B cell (primary cell): ENCODE measurements at regions not wholly inside any gene's neighbourhood (a gene's known extent, or its start where the extent isn't known, plus 50 kb on each side); places are given as distances from the start of the nearest gene placed in this dataset.

Source experiments
- ATAC-seq: fragments of 200-7000 bp; cut with Tn5 transposase; one replicate; pipeline ENCODE4 v1.10.0; 2021; ENCODE audit warnings: low read depth, mild to moderate bottlenecking, moderate number of reproducible peaks, moderate library complexity
- CTCF ChIA-PET: fragments of 350-600 bp; sonication (Branson Sonifier 250); formaldehyde crosslinking; loops from one replicate; lab custom pipeline; 2021; ENCODE audit warnings: antibody characterized with exemption, inconsistent platforms; lab: Charles Lee
- POLR2A ChIA-PET: fragments of 350-600 bp; sonication (Branson Sonifier 250); formaldehyde crosslinking; loops from one replicate; lab custom pipeline; 2021; ENCODE audit warnings: antibody characterized with exemption; lab: Charles Lee
- DNase-seq: peaks from one replicate; pipeline ENCODE4 v3.0.0; 2013
- H2AFZ ChIP-seq: 2 replicates; pipeline ENCODE4 v1.6.1; 2012; ENCODE audit warnings: mild to moderate bottlenecking, low read depth, low read length; ENCODE audit not compliant: insufficient read depth, poor library complexity, severe bottlenecking
- H3K27ac ChIP-seq, 2 donors: 1 replicate in 1 of 2; 2 replicates in 1 of 2; pipeline ENCODE4 v1.5.1; 2012 to 2013; ENCODE audit warnings: low read length in 2 of 2, mild to moderate bottlenecking in 2 of 2, moderate library complexity in 1 of 2
- H3K27me3 ChIP-seq, 4 experiments: fragments of 200-600 bp in 1 of 4; sonication (generic) in 1 of 4; replicated peaks in 1 of 4; 1 replicate in 2 of 4; 2 replicates in 2 of 4; pipeline versions ENCODE4 v1.6.1 to v1.7.0; 2013 to 2016; ENCODE audit warnings: low read length in 3 of 4, mild to moderate bottlenecking in 2 of 4, mixed read lengths in 1 of 4, moderate library complexity in 1 of 4; ENCODE audit not compliant: insufficient read depth in 4 of 4, control insufficient read depth in 3 of 4; ENCODE audit errors: control extremely low read depth in 1 of 4
- H3K36me3 ChIP-seq, 2 experiments: replicated peaks in 1 of 2; 1 replicate in 1 of 2; 2 replicates in 1 of 2; pipeline versions ENCODE4 v1.6.1 to v1.7.1; 2013; ENCODE audit warnings: low read length in 1 of 2; ENCODE audit not compliant: insufficient read depth in 2 of 2, control insufficient read depth in 1 of 2; ENCODE audit errors: control extremely low read depth in 1 of 2, extremely low read depth in 1 of 2
- H3K4me1 ChIP-seq, 2 donors: fragments of 200-600 bp in 1 of 2; sonication (generic) in 1 of 2; 1 replicate in 1 of 2; 2 replicates in 1 of 2; pipeline versions ENCODE4 v1.5.1 to v1.6.1; 2013 to 2017; ENCODE audit warnings: low read length in 2 of 2; ENCODE audit not compliant: control insufficient read depth in 2 of 2, insufficient read depth in 2 of 2
- H3K4me2 ChIP-seq: replicated peaks from 2 replicates; pipeline ENCODE3; 2012; ENCODE audit warnings: mild to moderate bottlenecking, low read depth, low read length; ENCODE audit not compliant: poor library complexity, severe bottlenecking
- H3K4me3 ChIP-seq, 5 experiments: fragments of 200-600 bp in 1 of 5; sonication (generic) in 1 of 5; 1 replicate in 3 of 5; 2 replicates in 2 of 5; pipeline versions ENCODE4 v1.5.1 to v1.7.0; 2011 to 2016; ENCODE audit warnings: low read length in 4 of 5, mild to moderate bottlenecking in 4 of 5, low read depth in 2 of 5, control low read depth in 1 of 5, moderate library complexity in 1 of 5; ENCODE audit not compliant: insufficient read depth in 1 of 5; ENCODE audit errors: control extremely low read depth in 1 of 5, extremely low read depth in 1 of 5
- H3K79me2 ChIP-seq: fragments of 200-600 bp; sonication (generic); one replicate; pipeline ENCODE4 v1.6.0; 2016; ENCODE audit warnings: low read length; ENCODE audit not compliant: control insufficient read depth, insufficient read depth
- H3K9ac ChIP-seq: fragments of 200-600 bp; sonication (generic); 2 replicates; pipeline ENCODE4 v1.6.1; 2017; ENCODE audit warnings: mild to moderate bottlenecking, low read length, moderate library complexity
- H3K9me3 ChIP-seq, 3 donors: one replicate each; pipeline versions ENCODE4 v1.6.1 to v1.7.1; 2013; ENCODE audit warnings: low read length in 2 of 3; ENCODE audit not compliant: control insufficient read depth in 2 of 3, insufficient read depth in 1 of 3; ENCODE audit errors: control extremely low read depth in 1 of 3
- H4K20me1 ChIP-seq: 2 replicates; pipeline ENCODE4 v1.6.0; 2012; ENCODE audit warnings: mild to moderate bottlenecking, low read length; ENCODE audit not compliant: insufficient read depth, control insufficient read depth, poor library complexity, severe bottlenecking
- H3K27ac Mint-ChIP-seq: one replicate; pipeline ENCODE4 v1.8.0; 2021; ENCODE audit warnings: mixed read lengths
- H3K27me3 Mint-ChIP-seq: one replicate; pipeline ENCODE4 v1.8.0; 2021; ENCODE audit warnings: mixed read lengths
- H3K4me1 Mint-ChIP-seq: one replicate; pipeline ENCODE4 v1.8.0; 2021; ENCODE audit warnings: mixed read lengths
- H3K4me3 Mint-ChIP-seq: one replicate; pipeline ENCODE4 v1.8.0; 2021; ENCODE audit warnings: mixed read lengths
- H3K9me3 Mint-ChIP-seq: one replicate; pipeline ENCODE4 v1.8.0; 2022; ENCODE audit warnings: mixed read lengths; ENCODE audit not compliant: insufficient read depth
- CTCF ChIP-seq: fragments of 200-600 bp; IDR thresholded peaks from one replicate; pipeline ENCODE4 v1.8.0; 2022; ENCODE audit warnings: antibody characterized with exemption, mild to moderate bottlenecking
- EZH2 ChIP-seq: IDR thresholded peaks from 2 replicates; pipeline ENCODE4 v1.6.1; 2012; ENCODE audit warnings: borderline replicate concordance, low read depth, mild to moderate bottlenecking, moderate library complexity, low read length; ENCODE audit not compliant: insufficient read depth, poor library complexity, severe bottlenecking
- WGBS: methylation state at CpG from one replicate; pipeline ENCODE4 v1.1.5; 2013; ENCODE audit warnings: missing lambda C conversion rate; ENCODE audit not compliant: insufficient coverage; 5-methylcytosine and 5-hydroxymethylcytosine counted together
- intact Hi-C: fragments of 100-400 bp; cut with micrococcal nuclease; formaldehyde crosslinking; loops from one replicate; pipeline ENCODE4 v1.10.0; 2022

GRCh38 chr13:79786176-79786575 is 305.2 kb downstream of the NDFIP2 start:
- no peak overlapping the region for H2AFZ ChIP-seq
- H3K4me1 ChIP-seq: no peaks in the 10 kb centered on the region
- H3K9me3 ChIP-seq: peaks cover 0 to 17% (median 0%) of the 10 kb centered on the region in 3 donors
- no peak overlapping the region for H3K9ac ChIP-seq
- Mint-ChIP-seq H3K27me3 (no peaks in the 10 kb centered on the region), H3K4me1 (no peaks in the 10 kb centered on the region), H3K27ac (no peak overlapping the region), H3K9me3 (peaks cover 2% of the 10 kb centered on the region), H3K4me3 (no peak overlapping the region)
- WGBS: 93% methylated on average over 3 of the region's 4 CpGs
- H3K27ac ChIP-seq: no peak overlapping the region
- intact Hi-C loops: no loop called here
- H3K27me3 ChIP-seq: no peaks in the 10 kb centered on the region
- no peaks in the 10 kb centered on the region for H3K79me2 ChIP-seq
- H4K20me1 ChIP-seq: no peaks in the 10 kb centered on the region
- CTCF ChIA-PET: no interaction called here
- H3K4me2 ChIP-seq: no peak overlapping the region
- DNase-seq (no peak), ATAC-seq (no peak)
- POLR2A ChIA-PET: no interaction called here
- no peak for TF ChIP-seq EZH2
- no peak for TF ChIP-seq CTCF
- no peaks in the 10 kb centered on the region for H3K36me3 ChIP-seq
- H3K4me3 ChIP-seq: no peak overlapping the region

GRCh38 chr13:79782541-79783205 is 301.7 kb downstream of the NDFIP2 start:
- H3K79me2 ChIP-seq: no peaks in the 10 kb centered on the region

More at GRCh38 chr13:79782541-79783205, 301.7 kb downstream of the NDFIP2 start:
- intact Hi-C loops: no loop called here
- TF ChIP-seq CTCF (no peak), EZH2 (no peak)
- Mint-ChIP-seq H3K4me3 (no peak overlapping the region), H3K4me1 (no peaks in the 10 kb centered on the region), H3K9me3 (peaks cover 2% of the 10 kb centered on the region), H3K27me3 (no peaks in the 10 kb centered on the region), H3K27ac (no peak overlapping the region)
- H3K27me3 ChIP-seq: no peaks in the 10 kb centered on the region
- no peaks in the 10 kb centered on the region for H4K20me1 ChIP-seq
- H3K9me3 ChIP-seq: no peaks in the 10 kb centered on the region
- H3K4me1 ChIP-seq: no peaks in the 10 kb centered on the region
- H3K9ac ChIP-seq: no peak overlapping the region
- H2AFZ ChIP-seq: no peak overlapping the region
- ChIA-PET CTCF (no interaction called here), POLR2A (no interaction called here)
- H3K27ac ChIP-seq: no peak overlapping the region
- no peak overlapping the region for H3K4me2 ChIP-seq
- no peak overlapping the region for H3K4me3 ChIP-seq
- 75% methylated on average over 7 of the region's 14 CpGs for WGBS
- H3K36me3 ChIP-seq: no peaks in the 10 kb centered on the region
- ATAC-seq (no peak), DNase-seq (no peak)
